ENCODE measurements at regions not wholly inside any gene's neighbourhood (a gene's known extent, or its start where the extent isn't known, plus 50 kb on each side); places are given as distances from the start of the nearest gene placed in this dataset.

DNA sequence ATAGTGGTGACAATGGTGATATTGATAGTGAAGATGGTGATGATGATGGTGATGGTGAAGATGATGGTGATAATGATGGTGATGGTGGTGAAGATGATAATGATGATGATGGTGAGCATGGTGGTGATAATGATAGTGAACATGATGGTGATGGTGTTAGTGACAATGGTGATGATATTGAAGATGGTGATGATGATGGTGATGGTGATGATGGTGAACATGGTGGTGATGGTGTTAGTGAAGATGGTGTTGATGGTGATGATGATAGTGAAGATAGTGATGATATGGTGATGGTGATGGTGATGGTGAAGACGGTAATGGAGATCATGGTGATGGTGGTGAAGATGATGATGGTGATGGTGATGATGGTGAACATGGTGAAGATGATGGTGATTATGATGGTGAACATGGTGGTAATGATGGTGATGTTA, 259.2 kb downstream of the MATN1 start:
- TF ChIP-seq, protein P1, sequence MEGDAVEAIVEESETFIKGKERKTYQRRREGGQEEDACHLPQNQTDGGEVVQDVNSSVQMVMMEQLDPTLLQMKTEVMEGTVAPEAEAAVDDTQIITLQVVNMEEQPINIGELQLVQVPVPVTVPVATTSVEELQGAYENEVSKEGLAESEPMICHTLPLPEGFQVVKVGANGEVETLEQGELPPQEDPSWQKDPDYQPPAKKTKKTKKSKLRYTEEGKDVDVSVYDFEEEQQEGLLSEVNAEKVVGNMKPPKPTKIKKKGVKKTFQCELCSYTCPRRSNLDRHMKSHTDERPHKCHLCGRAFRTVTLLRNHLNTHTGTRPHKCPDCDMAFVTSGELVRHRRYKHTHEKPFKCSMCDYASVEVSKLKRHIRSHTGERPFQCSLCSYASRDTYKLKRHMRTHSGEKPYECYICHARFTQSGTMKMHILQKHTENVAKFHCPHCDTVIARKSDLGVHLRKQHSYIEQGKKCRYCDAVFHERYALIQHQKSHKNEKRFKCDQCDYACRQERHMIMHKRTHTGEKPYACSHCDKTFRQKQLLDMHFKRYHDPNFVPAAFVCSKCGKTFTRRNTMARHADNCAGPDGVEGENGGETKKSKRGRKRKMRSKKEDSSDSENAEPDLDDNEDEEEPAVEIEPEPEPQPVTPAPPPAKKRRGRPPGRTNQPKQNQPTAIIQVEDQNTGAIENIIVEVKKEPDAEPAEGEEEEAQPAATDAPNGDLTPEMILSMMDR (IDR thresholded peaks at IDR 0.05 in 2 of 3, conservative IDR thresholded peaks at IDR 0.05 in 1 of 3; ENCODE audit: borderline replicate concordance in 1 of 3, insufficient read depth in 1 of 3, low read depth in 2 of 3, low read length in 2 of 3), result no peak
- TF ChIP-seq POLR2A (IDR thresholded peaks at IDR 0.05; ENCODE audit: borderline replicate concordance, extremely low read depth, insufficient read depth, insufficient read length) (no peak), POLR2AphosphoS5 (IDR thresholded peaks at IDR 0.05; ENCODE audit: low read depth, low read length) (no peak), SIN3A (IDR thresholded peaks at IDR 0.05; ENCODE audit: low read depth) (no peak)

Measured in HCT116 (cell line).